NCI-H146 treated with DMSO at 0.1 percent for 48 hours (cell line): ENCODE measurements at regions not wholly inside any gene's neighbourhood (a gene's known extent, or its start where the extent isn't known, plus 50 kb on each side); places are given as distances from the start of the nearest gene placed in this dataset.
A peak's percentile ranks its signal among the peaks of the same experiment; 100 is the strongest.
"Not testable (repeated sequence)": the region's sequence is repeated elsewhere in the genome, so short reads cannot be mapped to it uniquely, and the experiment has no call there.

ENCODE experiments used
- DNase-seq: peaks from one replicate; lab custom pipeline; 2025; ENCODE audit not compliant: unreplicated experiment; lab: John Stamatoyannopoulos, UW

- not testable (repeated sequence) for DNase-seq
Observed at GRCh38 chr15:85263842-85264440, 116.5 kb upstream of the AKAP13 start.

- DNase-seq: not testable (repeated sequence)
Observed at GRCh38 chr15:85264614-85265190, 115.7 kb upstream of the AKAP13 start.

DNA sequence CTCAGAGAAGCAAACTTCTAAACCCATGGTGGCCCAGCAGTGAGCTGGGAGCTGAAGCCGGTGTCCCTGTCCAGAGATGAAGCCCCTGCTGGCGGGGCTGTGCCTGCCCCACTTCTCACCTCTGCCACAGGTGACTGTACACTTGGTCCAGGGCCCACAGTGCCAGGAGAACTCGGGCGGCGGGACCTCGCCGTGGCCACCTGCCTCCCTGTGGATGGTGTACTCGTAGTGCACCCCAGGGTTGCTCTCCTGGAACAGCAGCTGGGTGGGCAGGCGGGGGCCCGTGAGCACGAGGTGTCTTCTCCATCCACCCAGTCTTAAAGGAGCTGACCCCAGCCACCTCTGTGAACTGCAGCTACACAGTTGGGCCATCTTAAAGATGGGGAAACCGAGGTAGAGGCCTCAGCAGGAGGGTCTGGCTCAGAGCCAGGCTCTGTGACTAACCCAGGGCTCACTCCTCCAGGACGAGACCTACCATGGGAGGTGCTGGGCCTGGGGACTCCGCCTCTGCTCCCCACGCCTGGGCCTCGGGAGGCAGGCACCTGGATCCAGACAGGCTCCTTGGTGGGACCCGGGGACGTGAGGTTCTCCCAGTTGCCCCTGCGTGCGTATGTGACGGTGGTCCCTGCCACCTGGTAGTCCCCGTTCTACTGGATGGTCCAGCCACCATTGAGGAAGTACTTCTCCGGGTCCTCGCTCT lies 113.1 kb upstream of the AKAP13 start:
- DNase-seq: not testable (repeated sequence)

DNA sequence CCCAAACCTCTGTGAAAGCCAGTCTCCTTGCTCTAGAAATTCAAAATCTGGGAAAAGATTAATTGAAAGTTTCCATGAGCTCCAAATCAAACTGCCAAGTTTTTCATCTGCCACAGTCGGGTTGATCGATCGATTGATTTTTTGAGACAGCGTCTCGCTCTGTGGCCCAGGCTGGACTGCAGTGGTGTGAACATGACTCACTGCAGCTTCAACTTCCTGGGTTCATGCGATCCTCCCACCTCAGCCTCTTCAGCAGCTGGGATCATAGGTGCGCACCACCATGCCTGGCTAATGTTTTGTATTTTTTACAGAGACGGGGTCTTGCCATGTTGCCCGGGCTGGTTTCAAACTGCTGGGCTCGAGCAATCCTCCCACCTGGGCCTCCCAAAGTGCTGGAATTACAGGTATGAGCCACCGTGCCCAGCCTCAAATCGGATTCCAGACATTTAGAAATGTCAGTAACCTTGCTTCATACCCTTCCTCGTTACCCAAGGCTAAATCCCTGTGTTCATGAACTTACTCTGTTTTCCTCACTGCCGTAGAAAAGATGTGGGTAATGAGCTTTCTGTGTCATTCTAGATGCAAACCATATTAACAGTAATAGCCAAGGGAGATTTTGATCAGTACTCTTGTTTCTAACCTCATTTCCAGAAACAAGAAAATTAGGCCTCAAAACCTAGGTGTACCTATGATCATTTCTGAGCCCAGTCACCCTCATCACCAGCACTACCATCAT lies 105.9 kb upstream of the AKAP13 start:
- no peak for DNase-seq

- no peak for DNase-seq
Observed at GRCh38 chr15:85276508-85276907, 103.9 kb upstream of the AKAP13 start.

DNA sequence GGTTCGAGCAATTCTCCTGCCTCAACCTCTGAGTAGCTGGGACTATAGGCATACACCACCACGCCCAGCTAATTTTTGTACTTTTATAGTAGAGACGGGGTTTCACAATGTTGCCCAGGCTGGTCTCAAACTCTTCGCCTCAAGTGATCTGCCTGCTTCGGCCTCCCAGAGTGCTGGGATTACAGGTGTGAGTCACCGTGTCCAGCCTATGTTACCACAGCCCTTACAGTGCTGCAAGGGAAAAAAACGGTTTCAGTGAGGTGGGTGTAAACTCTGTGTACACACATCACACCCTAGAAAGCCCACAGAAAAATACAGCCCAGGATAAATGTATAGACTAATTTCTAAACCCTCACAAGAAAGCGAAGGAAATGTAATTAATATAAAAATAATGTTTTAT lies 103.5 kb upstream of the AKAP13 start:
- DNase-seq: no peak

DNA sequence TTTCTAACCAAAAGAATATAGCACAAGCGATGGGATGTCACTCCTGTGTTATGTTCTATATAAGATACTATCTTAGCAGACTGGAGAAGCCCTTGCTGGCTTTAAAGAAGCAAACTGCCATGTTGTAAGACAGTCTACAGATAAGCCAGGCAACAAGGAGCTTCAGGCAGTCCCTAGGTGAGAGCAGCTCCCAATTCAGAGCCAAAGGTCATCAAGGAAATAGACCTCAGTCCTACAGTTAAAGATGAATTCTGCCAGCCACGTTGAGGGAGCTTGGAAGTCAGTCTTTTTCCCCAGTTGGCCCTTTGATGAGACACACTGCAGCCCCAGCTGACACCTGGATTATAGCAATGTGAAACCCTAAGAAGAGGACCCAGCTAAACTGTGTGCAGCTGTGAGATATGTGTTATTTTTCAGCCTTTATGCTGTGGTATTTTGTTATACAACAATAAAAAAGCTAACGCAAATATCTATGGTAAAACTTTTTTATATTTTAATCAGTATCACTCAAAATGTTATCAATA lies 102.5 kb upstream of the AKAP13 start:
- no peak for DNase-seq

- DNase-seq: no peak
Observed at GRCh38 chr15:85280203-85280602, 100.2 kb upstream of the AKAP13 start.

GRCh38 chr15:85281293-85281882 lies 99.0 kb upstream of the AKAP13 start:
- DNase-seq: no peak

DNA sequence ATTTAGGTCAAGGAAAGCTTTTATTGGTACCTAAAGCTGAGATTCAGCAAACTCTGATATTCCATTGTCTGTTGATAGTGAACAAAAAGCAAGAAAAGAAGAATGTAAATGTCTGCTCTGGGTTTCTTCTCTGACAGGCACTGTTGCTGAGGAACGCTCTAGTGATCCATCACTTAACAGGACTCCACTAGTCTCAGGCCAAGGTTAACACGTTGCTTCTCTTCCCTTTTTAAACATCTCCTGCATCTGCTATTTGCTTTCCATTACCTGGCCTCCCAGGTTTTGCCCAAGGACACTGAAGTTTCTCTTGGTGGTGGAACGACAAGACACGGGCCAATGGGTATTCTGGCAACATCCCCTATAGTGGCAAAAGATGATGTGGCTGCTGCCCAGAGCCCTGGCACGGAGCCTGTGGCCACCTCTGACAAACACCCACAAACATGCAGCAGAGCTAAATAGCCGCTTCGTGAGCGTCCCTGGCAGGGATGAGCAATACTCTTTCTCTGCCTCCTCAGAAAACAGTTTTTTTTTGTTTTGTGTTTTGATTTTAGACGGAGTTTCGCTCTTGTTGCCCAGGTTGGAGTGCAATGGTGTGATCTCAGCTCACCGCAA lies 97.8 kb upstream of the AKAP13 start:
- DNase-seq: no peak

- not testable (repeated sequence) for DNase-seq
Observed at GRCh38 chr15:85283815-85284214, 96.6 kb upstream of the AKAP13 start.

GRCh38 chr15:85284497-85284896 lies 95.9 kb upstream of the AKAP13 start:
- no peak for DNase-seq

DNA sequence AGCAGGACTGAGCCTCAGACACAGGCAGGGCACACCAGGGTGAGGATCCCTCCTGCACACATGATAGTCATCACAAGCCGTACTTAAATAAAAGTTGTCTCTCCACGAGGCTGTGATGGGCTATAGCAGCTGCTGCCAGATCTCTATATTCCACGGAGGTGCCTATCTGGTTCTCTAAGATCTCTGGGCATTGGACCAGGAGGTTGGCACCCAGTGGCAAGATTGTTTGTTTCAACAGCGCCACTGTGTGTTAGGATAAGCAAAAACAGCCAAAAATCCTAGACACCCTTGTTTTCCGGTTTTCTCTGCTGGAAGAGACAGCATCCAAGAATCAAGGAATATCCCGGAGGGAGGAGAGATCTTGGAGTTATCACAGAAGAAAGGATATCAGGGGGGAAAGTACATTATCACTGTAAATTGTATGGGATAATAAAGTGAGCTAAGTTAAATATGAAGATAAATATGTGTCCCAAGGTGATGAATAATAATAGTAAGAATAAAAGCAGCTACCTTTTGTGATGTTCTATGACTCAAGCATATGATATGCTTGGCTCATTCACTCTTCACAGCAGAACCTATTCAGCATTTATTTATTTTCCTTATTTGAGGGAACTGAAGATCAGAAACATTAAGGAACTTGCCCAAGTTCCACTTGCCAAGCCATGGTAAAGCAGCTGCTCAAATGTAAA lies 90.6 kb upstream of the AKAP13 start:
- no peak for DNase-seq

DNA sequence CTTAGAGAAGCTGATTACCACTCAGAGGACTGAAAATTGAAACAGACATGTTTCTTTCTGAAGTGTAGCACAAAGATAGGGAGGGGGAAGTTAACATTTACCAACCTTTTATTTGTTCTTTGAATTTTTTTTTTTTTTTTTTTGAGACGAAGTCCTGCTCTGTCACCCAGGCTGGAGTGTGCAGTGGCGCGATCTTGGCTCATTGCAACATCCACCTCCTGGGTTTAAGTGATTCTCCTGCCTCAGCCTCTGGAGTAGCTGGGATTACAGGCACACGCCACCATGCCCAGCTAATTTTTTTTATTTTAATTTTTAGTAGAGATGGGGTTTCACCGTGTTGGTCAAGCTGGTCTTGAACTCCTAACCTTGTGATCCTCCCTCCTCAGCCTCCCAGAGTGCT lies 87.8 kb upstream of the AKAP13 start:
- DNase-seq: not testable (repeated sequence)

- DNase-seq: peak; percentile 41
Observed at GRCh38 chr15:85296615-85297402, 83.6 kb upstream of the AKAP13 start.

DNA sequence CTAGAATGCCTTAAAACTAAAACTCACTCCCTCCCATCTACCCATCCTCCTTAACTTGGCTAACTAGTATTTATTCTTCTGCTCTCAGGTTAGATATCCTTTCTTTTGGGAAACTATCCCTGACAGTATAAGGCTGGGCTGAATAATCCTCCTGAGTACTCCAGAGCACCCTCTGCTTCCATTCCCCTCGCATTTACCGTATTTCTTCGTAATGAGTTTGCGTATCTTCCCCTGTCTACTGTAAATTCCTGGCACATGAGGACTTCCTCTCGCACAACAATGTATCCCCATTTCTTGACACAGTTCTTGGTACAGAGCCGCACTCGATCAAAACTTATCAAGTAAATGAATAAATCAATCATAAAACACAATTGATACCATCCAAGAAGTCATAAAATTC lies 82.9 kb upstream of the AKAP13 start:
- DNase-seq: no peak

DNA sequence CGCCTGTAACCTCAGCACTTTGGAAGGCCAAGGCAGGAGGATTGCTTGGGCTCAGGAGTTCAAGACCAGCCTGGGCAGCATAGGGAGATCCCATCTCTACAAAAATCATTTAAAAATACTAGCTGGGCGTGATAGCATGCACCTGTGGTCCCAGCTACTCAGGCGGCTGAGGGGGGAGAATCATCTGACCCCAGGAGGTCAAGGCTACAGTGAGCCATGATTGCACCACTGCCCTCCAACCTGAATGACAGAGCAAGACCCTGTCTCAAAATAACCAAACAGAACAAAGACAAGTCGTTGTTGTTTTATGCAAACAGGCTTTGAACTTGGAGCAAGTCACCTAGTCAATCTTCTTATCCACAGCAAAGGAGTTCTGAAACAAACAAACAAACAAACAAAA lies 82.0 kb upstream of the AKAP13 start:
- no peak for DNase-seq

GRCh38 chr15:85298941-85299340 lies 81.5 kb upstream of the AKAP13 start:
- DNase-seq: no peak

GRCh38 chr15:85302271-85302670 lies 78.1 kb upstream of the AKAP13 start:
- DNase-seq: no peak
